OCI-LY3 (cell line): ENCODE measurements at regions not wholly inside any gene's neighbourhood (a gene's known extent, or its start where the extent isn't known, plus 50 kb on each side); places are given as distances from the start of the nearest gene placed in this dataset.

Source experiments
- EZH2phosphoT487 ChIP-seq: fragments of 200-600 bp; shearing (Covaris generic); IDR thresholded peaks from 2 replicates; pipeline ENCODE4 v1.6.1; 2018; ENCODE audit warnings: antibody characterized with exemption, mixed run types, low read depth
- TF ChIP-seq, protein P1 (sequence below): fragments of 200-600, 300-600 bp; sonication (generic); IDR thresholded peaks from 2 replicates; pipeline ENCODE4 v1.5.1; 2014; ENCODE audit warnings: antibody characterized with exemption, low read length, low read depth

- TF ChIP-seq, protein P1, sequence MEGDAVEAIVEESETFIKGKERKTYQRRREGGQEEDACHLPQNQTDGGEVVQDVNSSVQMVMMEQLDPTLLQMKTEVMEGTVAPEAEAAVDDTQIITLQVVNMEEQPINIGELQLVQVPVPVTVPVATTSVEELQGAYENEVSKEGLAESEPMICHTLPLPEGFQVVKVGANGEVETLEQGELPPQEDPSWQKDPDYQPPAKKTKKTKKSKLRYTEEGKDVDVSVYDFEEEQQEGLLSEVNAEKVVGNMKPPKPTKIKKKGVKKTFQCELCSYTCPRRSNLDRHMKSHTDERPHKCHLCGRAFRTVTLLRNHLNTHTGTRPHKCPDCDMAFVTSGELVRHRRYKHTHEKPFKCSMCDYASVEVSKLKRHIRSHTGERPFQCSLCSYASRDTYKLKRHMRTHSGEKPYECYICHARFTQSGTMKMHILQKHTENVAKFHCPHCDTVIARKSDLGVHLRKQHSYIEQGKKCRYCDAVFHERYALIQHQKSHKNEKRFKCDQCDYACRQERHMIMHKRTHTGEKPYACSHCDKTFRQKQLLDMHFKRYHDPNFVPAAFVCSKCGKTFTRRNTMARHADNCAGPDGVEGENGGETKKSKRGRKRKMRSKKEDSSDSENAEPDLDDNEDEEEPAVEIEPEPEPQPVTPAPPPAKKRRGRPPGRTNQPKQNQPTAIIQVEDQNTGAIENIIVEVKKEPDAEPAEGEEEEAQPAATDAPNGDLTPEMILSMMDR = no peak
- no peak for TF ChIP-seq EZH2phosphoT487
Measured at GRCh38 chrY:8500888-8501287, 836.4 kb upstream of the TSPY4 start.
